Fibroblast of skin of back (primary cell): ENCODE measurements at regions not wholly inside any gene's neighbourhood (a gene's known extent, or its start where the extent isn't known, plus 50 kb on each side); places are given as distances from the start of the nearest gene placed in this dataset.
"Not testable (repeated sequence)": the region's sequence is repeated elsewhere in the genome, so short reads cannot be mapped to it uniquely, and the experiment has no call there.

Experiments used
- DNase-seq: peaks from one replicate; pipeline ENCODE4 v3.0.0-alpha.2; 2013

DNA sequence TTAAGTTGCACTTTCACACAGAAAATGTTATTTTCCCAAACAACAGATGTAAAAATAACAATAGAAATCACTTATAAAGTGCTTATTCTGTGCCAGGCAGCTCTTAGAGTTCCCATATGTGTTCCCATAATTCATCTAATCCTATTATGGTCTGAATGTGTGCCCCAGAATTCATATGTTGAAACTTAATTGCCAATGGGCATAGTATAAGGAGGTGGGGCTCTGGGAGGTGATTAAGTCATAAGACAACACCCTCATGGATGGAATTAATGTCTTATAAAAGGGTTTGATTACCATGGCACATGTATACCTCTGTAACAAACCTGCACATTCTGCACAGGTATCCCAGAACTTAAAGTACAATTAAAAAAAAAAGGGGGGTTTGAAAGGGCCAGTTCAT is 92.7 kb downstream of the FZD1 start:
- DNase-seq, result no peak

DNA sequence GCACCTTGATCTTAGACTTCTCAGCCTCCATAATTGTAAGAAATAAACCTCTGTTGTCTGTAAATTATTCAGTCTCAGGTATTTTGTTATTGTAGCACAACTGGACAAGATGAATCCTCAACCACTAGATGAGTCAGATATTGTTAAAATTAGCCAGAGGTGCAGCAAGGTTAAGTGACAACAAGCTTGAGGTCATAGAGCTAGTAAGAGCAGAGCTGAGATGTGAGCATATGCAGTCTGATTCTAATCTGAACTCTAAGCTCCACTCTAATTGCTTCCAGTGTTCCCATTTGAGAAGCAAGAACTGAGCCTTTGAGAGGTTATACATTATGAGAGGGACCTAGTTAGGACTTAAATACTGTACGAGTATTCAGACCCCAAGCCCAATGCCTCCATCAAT is 93.1 kb downstream of the FZD1 start:
- DNase-seq, result no peak

DNA sequence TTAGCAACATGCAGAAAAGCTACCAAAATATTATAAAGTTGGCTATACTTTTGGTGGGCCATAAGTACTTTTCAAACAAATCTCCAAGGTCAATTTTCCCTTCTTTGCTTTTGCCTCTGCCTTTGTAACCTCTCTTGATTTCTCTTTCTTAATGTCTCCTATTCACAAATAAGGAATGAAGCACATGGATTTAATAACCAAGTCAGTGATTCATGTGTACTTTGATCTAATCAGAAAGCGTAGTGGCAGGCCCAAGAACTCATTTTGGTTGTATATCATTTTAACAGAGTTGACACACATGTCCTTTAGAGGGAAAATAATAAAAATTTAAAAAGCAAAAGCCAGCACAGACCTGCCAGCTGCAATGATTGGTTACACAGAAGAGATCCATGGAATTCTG is 93.7 kb downstream of the FZD1 start:
- no peak for DNase-seq

DNA sequence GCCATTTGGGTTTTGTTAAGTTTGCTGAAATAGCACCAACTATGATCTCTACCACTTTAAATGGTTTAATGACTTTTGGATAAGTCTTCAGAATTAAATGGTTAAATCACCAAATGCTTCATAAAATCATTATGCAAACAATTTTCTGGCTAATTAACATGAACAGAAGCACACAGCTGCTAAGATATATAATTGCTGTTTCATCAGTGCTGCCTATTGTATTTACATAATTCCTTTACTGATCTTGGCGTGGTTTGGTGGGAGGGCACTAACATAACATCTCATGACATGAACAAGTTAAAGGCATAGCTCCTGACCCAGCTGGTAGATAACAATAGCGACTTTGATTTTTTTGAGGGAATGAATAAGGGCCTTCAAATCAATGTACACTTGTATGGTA is 94.1 kb downstream of the FZD1 start:
- DNase-seq, result no peak

DNA sequence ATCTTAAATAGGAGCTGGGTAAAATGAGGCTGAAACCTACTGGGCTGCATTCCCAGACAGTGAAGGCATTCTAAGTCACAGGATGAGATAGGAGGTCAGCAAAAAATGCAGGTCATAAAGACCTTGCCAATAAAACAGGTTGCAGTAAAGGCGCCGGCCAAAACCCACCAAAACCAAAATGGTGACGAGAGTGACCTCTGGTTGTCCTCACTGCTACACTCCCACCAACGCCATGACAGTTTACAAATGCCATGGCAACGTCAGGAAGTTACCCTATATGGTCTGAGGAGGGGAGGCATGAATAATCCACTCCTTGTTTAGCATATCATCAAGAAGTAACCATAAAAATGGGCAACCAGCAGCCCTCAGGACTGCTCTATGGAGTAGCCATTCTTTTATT is 100.9 kb downstream of the FZD1 start:
- DNase-seq, result not testable (repeated sequence)

DNA sequence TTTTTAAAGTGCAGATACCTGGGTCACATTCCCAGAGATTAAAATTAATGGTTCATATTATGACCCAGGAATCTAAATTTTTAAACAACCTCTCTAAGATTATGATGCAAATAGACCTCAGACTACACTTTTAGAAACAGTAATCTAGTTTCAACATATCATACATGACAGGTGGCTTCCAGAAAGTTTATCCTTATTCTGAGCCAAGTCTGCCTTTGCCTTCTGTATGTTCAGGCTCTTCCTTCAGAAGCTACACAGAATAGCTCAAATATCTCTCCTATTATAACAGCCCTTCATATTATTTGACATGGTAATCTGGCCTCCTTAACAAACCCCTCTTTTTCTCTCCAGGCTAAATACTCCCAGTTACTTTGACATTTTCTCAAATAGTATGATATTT is 101.9 kb downstream of the FZD1 start:
- no peak for DNase-seq

DNA sequence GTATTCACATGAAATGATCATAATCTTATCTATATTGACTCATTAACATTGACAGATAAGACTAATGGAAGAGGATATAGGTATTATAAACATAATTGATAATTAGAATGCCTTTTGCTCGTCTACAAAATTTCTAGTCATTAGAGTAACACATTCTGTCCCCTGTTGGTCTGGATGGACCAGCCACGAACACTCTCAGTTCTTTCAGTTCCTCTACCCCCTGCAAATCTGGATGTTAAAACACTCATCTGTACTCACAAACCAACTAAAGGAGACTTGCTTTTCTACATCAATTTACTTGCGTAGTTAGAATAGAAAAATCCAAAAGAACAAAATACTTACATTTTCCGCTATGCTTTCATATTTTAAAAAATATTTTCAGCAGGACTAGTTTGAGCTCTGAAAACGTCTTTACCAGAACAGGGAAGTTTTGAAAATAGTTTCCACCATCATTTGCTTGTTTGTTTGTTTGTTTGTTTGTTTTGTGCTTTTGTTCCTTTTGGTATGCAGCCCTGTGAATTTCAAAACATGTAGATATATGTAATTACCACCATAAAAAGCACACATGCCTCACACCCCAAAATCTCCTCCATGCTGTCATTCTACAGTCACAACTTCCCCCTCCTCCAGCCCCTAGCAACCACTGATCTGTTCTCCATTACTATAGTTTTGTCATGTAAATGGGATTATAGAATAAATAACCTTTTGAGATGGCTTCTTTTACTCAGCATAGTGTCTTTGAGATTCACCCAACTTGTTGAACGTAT is 103.8 kb downstream of the FZD1 start:
- no peak for DNase-seq

DNA sequence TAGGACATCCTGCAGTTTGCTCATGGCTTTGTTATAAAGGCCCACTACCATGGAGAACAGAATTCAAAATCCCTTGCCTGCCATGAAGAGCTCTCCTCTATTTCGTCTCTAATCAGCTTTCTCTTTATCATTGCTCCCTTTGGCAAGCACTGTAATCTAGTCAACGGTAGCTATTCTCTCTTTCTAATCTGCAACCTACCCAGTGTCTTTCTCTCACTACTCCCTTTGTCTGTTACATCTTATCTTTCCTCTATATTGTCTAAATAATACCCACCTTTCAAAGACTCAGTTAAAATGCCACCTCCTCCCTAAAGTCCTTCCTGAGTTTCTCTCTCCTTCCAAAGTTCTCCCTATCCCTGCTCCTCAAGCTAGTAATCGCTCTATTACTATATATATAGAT is 108.1 kb downstream of the FZD1 start:
- no peak for DNase-seq

DNA sequence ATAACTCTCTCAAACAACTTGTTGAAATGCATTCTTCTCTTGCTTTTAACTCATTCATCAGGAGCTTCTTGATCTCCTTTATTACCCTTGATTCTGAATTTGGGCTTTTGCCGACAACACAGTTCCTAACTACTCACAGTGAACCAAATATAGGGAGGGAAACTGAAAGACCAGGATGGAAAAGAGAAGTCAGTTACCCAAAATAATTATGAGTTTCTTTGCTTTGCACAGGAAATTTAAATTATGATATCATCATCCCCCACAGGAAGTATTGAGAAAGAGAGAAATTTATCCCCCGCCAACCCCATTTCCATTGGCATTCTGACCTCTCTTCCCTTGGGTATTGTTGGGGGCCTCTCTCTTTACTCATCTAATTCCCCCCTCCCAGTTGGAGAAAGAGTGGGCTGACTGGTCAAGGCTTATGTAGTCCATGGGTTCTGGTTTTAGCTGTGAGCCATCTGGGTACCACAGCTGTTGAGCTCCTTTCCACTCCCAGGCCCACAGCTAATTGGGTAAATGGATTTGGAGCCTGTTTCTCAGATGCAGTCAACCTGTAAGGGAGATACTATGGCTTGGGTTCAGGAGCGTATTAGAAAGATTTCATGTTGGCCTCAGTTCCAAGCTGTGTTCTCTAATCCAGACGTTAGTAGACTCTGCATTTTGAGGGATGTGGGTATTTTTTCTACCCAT is 109.0 kb downstream of the FZD1 start:
- no peak for DNase-seq

DNA sequence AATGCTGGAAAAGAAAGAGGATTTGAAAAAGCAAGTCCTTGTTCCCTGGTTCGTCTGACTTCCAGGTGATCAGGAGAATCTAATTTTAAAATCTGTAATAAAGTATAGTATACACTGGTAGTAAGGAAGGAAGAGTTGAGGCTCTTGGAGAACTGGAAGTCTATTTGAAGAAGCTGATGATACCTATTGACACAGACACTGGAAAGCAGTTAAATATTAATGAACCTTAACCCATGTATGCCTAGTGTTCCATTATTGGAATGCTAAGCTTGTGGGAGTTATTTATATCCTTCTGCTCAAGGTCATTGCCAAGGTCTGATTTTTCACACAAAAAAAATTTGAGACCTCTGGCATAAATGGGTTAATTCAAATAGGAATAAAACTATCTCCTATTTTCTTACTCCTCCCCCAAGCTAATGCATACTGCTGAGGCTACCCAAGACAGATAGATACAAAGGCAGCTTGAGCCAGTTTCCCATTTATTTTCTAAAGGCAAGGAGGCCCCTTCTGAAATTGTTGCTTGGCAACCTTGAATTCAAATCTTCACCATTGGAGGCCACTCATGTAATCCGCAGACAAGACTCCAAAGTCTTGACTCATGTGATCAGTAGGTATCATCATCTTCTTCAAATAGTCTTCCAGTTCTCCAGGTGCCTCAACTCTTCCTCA is 110.2 kb downstream of the FZD1 start:
- no peak for DNase-seq

DNA sequence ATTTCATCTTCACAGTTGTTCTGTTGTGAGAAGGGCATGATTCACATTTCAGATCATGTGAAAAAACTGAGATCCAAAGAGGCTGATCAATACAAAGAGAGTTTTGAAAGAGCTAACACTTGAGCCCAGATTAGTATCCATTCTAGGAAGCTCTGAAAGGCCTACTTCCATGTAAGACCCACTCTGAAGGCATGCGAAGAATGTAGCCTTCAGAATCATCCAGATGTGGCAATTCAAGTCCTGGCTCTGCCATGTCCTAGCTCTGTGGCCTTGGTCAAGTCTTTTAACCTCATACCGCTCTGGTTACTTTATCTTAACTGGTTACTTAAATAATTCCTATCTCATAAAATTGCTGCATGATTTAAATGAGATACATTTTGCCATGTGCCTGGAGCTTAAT is 111.1 kb downstream of the FZD1 start:
- no peak for DNase-seq

DNA sequence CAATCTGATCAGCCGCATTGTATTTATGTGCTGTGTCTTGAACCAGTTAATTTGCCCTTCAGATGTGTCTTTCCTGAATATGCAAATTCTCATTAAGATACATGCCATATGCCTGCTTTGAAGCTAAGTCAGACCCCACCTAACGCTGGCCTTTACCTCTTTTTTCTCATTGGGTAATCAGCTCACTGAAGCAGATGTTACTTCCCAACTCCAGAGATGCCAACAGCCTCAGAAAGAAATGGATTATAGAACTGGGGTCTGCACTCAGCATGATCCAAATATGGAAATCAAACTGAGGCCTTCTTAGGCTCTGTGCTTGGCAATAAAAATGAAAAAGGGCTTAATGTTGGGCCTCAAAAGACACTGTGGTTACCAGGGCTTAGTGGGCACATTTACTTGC is 113.9 kb downstream of the FZD1 start:
- DNase-seq, result no peak

DNA sequence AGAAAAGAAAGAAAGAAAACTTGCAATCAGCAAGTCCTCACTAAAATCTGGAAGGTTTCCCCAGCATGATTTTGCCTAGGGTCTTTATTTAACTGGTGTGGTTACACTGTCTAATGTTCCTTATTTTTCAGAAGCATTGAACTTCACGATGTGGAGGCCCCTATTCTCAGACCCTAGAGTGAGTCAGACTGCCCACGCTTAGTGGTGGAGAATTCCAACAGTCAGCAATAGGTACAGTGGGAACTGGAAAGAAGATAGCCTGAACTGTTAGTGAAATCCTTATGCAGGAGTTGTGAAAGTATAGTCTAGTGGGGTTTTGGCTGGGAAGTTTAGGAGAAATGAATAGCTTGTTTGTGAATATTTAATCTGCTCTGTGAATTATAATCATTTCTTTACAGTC is 115.0 kb downstream of the FZD1 start:
- no peak for DNase-seq

DNA sequence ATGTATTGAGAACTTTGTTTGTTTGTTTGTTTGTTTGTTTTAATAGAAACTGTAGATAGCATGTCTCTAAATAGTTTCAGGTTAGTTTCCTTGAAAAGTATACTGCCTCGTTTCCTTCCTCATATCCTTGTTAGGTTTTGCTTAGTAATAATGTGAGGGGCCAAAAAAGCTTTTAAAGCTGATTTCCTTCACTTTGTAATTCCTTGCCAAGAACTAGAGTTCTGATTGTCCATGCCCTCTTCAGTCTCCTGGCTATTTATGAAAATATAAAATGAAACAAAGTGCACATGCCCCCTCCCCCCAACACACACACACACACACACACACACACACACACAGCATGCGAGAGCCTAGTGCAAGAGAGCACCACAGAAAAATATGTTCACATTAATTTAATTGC is 115.8 kb downstream of the FZD1 start:
- no peak for DNase-seq

DNA sequence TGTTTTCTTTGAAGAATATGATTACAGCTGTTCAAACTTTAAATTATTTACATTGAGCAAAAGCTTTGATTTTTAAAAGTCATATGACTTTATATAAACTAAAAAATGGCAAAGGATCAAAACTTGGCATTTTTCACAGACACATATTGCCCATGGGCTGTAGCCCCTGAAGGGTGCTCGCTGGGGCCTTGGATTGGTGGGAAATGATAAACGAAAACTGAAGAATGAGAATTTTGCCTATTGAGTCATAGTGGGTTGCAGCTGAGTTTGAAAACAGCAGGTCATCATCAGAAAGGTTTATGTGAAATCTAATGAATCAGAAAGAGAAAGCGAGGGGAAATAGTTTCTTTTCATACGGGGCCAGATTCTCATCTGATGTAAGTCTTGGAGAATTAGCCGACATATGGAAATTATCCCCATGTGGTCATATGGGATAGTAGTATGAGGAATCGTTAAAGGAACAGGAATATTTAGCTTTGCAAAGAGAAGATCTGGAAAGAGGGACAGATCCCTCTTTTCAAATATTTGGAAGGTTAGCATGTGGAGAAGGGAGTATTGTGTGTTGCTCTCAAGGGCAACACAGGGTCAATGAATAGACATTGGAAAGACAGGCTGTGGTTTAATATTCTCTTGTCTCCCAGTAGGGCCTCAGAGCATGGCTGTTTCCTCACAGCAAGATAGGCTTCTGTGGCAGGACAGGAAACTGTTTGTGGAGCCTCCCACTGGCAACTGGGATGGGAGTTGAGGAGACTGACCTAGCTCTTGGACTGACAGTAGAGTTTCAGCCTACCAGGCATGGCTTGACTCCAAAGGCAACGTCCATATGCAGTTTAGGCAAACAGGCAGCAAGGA is 119.0 kb downstream of the FZD1 start:
- DNase-seq, result peak; percentile 67

DNA sequence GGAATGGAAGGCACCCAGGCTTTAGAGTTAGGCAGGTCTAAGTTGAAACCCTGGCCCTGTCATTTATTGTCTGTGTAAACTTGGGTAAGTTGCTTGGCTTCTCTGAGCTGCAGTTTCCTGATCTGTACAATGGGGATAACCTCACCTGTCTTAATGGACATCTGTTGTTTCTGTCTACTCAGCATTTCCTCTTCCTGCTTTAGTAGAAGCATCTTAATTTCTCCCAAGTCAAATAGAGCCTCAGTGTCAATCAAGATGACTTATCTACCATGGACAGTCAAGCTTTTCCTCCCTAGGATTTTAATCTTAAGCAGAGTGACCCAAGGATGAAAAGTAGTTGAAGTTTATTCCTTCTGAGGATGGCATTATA is 119.7 kb downstream of the FZD1 start:
- no peak for DNase-seq

DNA sequence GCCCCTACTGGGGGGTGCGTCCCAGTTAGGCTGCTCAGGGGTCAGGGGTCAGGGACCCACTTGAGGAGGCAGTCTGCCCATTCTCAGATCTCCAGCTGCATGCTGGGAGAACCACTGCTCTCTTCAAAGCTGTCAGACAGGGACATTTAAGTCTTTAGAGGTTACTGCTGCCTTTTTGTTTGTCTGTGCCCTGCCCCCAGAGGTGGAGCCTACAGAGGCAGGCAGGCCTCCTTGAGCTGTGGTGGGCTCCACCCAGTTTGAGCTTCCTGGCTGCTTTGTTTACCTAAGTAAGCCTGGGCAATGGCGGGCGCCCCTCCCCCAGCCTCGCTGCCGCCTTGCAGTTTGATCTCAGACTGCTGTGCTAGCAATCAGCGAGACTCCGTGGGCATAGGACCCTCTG is 130.5 kb downstream of the FZD1 start:
- DNase-seq, result not testable (repeated sequence)

DNA sequence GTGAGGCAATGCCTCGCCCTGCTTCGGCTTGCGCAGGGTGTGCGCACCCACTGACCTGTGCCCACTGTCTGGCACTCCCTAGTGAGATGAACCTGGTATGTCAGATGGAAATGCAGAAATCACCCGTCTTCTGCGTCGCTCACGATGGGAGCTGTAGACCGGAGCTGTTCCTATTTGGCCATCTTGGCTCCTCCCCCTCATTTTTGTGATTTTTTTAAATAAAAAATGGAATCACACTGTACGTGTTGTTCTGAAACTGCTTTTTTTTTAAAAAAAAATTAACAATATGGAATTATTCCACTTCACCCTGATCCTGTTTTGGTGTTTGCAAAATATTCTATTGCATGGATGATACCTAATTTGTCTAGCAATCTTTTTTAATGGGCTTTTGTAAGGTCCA is 131.1 kb downstream of the FZD1 start:
- DNase-seq, result not testable (repeated sequence)

DNA sequence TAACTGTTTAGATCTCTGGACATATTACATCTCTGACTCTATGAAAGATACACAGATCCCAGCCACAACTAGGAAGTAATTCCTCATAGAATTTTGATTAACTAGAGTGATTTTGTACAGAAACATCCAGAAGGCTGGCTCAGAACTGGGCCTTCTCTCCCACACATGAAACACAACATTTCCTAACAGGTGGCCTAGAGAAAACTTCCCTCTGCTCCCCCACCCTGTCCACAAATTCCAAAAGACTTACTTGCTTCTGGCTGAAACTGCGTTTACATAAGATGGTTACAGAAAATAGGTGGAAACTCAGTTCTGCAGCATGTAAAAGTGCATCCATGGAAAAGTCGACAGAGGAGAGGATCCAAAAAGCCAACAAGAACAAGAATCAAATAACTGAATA is 132.9 kb downstream of the FZD1 start:
- DNase-seq, result no peak

DNA sequence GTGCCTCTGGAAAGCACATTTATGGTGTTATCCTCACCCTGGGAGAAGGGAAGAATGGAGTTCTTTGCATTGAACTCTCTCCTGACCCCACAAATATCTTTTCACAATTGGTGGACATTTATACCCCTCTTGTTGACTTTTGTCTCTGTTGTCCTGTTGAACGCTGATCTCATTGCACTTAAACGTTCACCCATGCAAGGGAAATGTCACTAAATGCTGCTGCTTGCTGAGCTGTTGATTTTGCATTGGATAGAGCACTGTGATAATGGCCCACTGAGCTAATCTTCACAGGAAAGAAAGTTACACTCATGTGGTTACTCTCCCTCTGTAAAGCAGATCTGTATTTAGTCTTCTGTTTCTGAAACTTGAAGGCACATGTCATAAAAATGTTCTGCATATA is 133.4 kb downstream of the FZD1 start:
- DNase-seq, result no peak

DNA sequence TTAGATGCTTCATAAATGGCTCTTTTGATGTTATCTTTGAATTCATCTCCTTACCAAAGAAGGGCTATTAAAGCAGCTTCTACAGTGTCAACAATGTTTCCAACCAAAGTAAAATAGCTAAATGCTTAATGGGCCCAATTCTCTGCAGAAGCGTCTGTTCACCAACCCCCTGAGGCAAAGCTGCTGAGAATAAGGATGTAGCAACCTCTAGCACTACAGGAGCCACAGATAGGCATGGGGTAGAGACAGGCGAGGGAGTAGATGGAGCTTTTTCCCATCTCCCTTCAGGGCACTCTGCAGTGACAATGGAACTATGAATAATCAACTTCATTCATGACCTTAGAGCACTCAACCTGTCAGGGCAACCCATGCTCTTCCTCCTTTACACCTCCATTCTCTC is 134.1 kb downstream of the FZD1 start:
- DNase-seq, result no peak

DNA sequence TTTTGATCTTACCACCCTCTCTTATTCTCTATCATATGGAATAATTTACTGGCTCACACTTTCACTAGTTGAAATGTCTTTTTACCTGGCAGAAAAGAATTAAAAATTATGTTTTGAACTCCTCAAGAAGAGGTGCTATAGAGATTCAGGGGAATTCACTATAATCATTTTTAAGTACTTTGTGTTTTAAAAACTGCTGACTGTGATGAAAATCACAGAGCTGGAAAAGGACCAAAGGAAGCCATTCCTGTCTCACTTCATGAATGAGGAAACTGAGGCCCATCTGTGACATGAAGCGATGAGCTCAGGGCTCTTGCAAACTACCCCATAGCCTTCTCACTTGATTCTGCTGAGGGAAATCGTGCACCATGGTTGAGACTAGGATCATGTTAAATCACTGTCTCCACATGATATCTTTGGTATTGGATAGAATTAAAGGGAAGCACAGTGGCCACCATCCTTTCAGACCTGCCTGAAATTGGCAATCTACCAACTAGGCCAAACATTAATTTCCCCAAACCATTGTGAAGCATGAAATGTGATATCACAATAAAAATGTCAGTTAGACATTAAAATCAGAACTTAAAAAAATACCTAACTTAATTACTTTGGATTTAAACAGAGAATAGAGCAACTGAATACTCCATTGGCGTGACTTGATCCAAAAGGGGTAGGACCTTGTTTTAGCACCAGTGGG is 141.0 kb downstream of the FZD1 start:
- DNase-seq, result no peak
